ENCODE measurements at regions not wholly inside any gene's neighbourhood (a gene's known extent, or its start where the extent isn't known, plus 50 kb on each side); places are given as distances from the start of the nearest gene placed in this dataset.

GRCh38 chr5:62692946-62693713 is 114.5 kb downstream of the LRRC70 start:
- TF ChIP-seq CTCF (conservative IDR thresholded peaks at IDR 0.05) = no peak
- Mint-ChIP-seq H3K36me3 (ENCODE audit: low read depth) (no peaks in the 10 kb centered on the region), H3K4me1 (no peaks in the 10 kb centered on the region), H3K9me3 (peaks cover 8% of the 10 kb centered on the region), H3K27me3 (ENCODE audit: low read depth) (no peaks in the 10 kb centered on the region), H3K27ac (ENCODE audit: unreplicated experiment) (no peak overlapping the region), H3K4me3 (no peak overlapping the region)
- DNase-seq (ENCODE audit: low read depth, low spot score) = no peak

GRCh38 chr5:62691946-62692345 is 113.3 kb downstream of the LRRC70 start:
- Mint-ChIP-seq H3K27me3 (ENCODE audit: low read depth) (no peaks in the 10 kb centered on the region), H3K27ac (ENCODE audit: unreplicated experiment) (no peak overlapping the region), H3K4me1 (no peaks in the 10 kb centered on the region), H3K4me3 (no peak overlapping the region), H3K36me3 (ENCODE audit: low read depth) (no peaks in the 10 kb centered on the region), H3K9me3 (peaks cover 3% of the 10 kb centered on the region)
- DNase-seq (ENCODE audit: low read depth, low spot score) = no peak
- no peak for TF ChIP-seq CTCF (conservative IDR thresholded peaks at IDR 0.05)

- Mint-ChIP-seq H3K4me3 (no peak overlapping the region), H3K4me1 (no peaks in the 10 kb centered on the region), H3K9me3 (peaks cover 3% of the 10 kb centered on the region), H3K27me3 (ENCODE audit: low read depth) (no peaks in the 10 kb centered on the region), H3K27ac (ENCODE audit: unreplicated experiment) (no peak overlapping the region), H3K36me3 (ENCODE audit: low read depth) (no peaks in the 10 kb centered on the region)
- no peak for DNase-seq (ENCODE audit: low read depth, low spot score)
- no peak for TF ChIP-seq CTCF (conservative IDR thresholded peaks at IDR 0.05)
Measured at GRCh38 chr5:62690421-62690820, 111.8 kb downstream of the LRRC70 start.

GRCh38 chr5:62689599-62690368 is 111.2 kb downstream of the LRRC70 start:
- no peak for DNase-seq (ENCODE audit: low read depth, low spot score)
- Mint-ChIP-seq H3K36me3 (ENCODE audit: low read depth) (no peaks in the 10 kb centered on the region), H3K4me1 (no peaks in the 10 kb centered on the region), H3K27me3 (ENCODE audit: low read depth) (no peaks in the 10 kb centered on the region), H3K4me3 (no peak overlapping the region), H3K9me3 (peaks cover 3% of the 10 kb centered on the region), H3K27ac (ENCODE audit: unreplicated experiment) (no peak overlapping the region)
- TF ChIP-seq CTCF (conservative IDR thresholded peaks at IDR 0.05) = no peak

- Mint-ChIP-seq H3K9me3 (no peaks in the 10 kb centered on the region), H3K4me3 (no peak overlapping the region), H3K27ac (ENCODE audit: unreplicated experiment) (no peak overlapping the region), H3K36me3 (ENCODE audit: low read depth) (no peaks in the 10 kb centered on the region), H3K27me3 (ENCODE audit: low read depth) (no peaks in the 10 kb centered on the region), H3K4me1 (no peaks in the 10 kb centered on the region)
- no peak for DNase-seq (ENCODE audit: low read depth, low spot score)
- TF ChIP-seq CTCF (conservative IDR thresholded peaks at IDR 0.05) = no peak
Measured at GRCh38 chr5:62686692-62687091, 108.1 kb downstream of the LRRC70 start.
